Neural cell (in vitro differentiated cells): ENCODE measurements at regions not wholly inside any gene's neighbourhood (a gene's known extent, or its start where the extent isn't known, plus 50 kb on each side); places are given as distances from the start of the nearest gene placed in this dataset.

Experiments
- EP300 ChIP-seq: fragments of 450-650 bp; conservative IDR thresholded peaks from 2 replicates; pipeline ENCODE4 v1.6.1; 2014; ENCODE audit warnings: antibody characterized with exemption, mild to moderate bottlenecking, moderate library complexity; ENCODE audit not compliant: poor library complexity, severe bottlenecking
- EZH2 ChIP-seq: fragments of 200-600, 300-800 bp; shearing (Covaris generic), sonication (generic); IDR thresholded peaks from 2 replicates; pipeline ENCODE4 v1.6.1; 2014; ENCODE audit warnings: antibody characterized with exemption, low read length, borderline replicate concordance, mild to moderate bottlenecking; ENCODE audit not compliant: insufficient read depth, poor library complexity, severe bottlenecking
- POLR2AphosphoS5 ChIP-seq: IDR thresholded peaks from 2 replicates; pipeline ENCODE4 v1.6.1; 2012
- RAD21 ChIP-seq: fragments of 450-650 bp; conservative IDR thresholded peaks from 2 replicates; pipeline ENCODE4 v1.6.1; 2014; ENCODE audit warnings: antibody characterized with exemption, mild to moderate bottlenecking, moderate library complexity
- SMC3 ChIP-seq: fragments of 450-650 bp; conservative IDR thresholded peaks from 2 replicates; pipeline ENCODE4 v1.6.1; 2014; ENCODE audit warnings: antibody characterized with exemption, mild to moderate bottlenecking, moderate library complexity; ENCODE audit not compliant: poor library complexity
- TAF1 ChIP-seq: IDR thresholded peaks from 2 replicates; pipeline ENCODE4 v1.6.1; 2012; ENCODE audit warnings: low read depth
- TF ChIP-seq, protein P1 (sequence below): fragments of 450-650 bp; IDR thresholded peaks from 2 replicates; pipeline ENCODE4 v1.5.1; 2014; ENCODE audit warnings: antibody characterized with exemption, mild to moderate bottlenecking, moderate library complexity; ENCODE audit not compliant: poor library complexity, severe bottlenecking
- TF ChIP-seq, protein P2 (sequence below): IDR thresholded peaks from 2 replicates; pipeline ENCODE4 v1.6.1; 2012; ENCODE audit warnings: borderline replicate concordance

- TF ChIP-seq EP300 (no peak), POLR2AphosphoS5 (no peak), EZH2 (no peak), RAD21 (no peak), SMC3 (no peak), TAF1 (no peak)
- TF ChIP-seq, protein P1, sequence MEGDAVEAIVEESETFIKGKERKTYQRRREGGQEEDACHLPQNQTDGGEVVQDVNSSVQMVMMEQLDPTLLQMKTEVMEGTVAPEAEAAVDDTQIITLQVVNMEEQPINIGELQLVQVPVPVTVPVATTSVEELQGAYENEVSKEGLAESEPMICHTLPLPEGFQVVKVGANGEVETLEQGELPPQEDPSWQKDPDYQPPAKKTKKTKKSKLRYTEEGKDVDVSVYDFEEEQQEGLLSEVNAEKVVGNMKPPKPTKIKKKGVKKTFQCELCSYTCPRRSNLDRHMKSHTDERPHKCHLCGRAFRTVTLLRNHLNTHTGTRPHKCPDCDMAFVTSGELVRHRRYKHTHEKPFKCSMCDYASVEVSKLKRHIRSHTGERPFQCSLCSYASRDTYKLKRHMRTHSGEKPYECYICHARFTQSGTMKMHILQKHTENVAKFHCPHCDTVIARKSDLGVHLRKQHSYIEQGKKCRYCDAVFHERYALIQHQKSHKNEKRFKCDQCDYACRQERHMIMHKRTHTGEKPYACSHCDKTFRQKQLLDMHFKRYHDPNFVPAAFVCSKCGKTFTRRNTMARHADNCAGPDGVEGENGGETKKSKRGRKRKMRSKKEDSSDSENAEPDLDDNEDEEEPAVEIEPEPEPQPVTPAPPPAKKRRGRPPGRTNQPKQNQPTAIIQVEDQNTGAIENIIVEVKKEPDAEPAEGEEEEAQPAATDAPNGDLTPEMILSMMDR: no peak
- TF ChIP-seq, protein P2, sequence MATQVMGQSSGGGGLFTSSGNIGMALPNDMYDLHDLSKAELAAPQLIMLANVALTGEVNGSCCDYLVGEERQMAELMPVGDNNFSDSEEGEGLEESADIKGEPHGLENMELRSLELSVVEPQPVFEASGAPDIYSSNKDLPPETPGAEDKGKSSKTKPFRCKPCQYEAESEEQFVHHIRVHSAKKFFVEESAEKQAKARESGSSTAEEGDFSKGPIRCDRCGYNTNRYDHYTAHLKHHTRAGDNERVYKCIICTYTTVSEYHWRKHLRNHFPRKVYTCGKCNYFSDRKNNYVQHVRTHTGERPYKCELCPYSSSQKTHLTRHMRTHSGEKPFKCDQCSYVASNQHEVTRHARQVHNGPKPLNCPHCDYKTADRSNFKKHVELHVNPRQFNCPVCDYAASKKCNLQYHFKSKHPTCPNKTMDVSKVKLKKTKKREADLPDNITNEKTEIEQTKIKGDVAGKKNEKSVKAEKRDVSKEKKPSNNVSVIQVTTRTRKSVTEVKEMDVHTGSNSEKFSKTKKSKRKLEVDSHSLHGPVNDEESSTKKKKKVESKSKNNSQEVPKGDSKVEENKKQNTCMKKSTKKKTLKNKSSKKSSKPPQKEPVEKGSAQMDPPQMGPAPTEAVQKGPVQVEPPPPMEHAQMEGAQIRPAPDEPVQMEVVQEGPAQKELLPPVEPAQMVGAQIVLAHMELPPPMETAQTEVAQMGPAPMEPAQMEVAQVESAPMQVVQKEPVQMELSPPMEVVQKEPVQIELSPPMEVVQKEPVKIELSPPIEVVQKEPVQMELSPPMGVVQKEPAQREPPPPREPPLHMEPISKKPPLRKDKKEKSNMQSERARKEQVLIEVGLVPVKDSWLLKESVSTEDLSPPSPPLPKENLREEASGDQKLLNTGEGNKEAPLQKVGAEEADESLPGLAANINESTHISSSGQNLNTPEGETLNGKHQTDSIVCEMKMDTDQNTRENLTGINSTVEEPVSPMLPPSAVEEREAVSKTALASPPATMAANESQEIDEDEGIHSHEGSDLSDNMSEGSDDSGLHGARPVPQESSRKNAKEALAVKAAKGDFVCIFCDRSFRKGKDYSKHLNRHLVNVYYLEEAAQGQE: no peak
Observed at GRCh38 chr4:13856387-13856786, 228.9 kb upstream of the BOD1L1 start.
